A673 (cell line): ENCODE measurements at regions not wholly inside any gene's neighbourhood (a gene's known extent, or its start where the extent isn't known, plus 50 kb on each side); places are given as distances from the start of the nearest gene placed in this dataset.

Source experiments
- BruUV-seq: library from RNA; stranded (reverse); fragments of 400-500 nt; replicated peaks from 2 replicates; lab custom pipeline; 2021; lab: Mats Ljungman, UMichigan
- CTCF ChIA-PET: fragments of 300-600 bp; sonication (Branson Sonifier 250); formaldehyde crosslinking; loops from one replicate; lab custom pipeline; 2022; ENCODE audit warnings: antibody characterized with exemption; lab: Charles Lee
- POLR2A ChIA-PET: fragments of 300-600 bp; sonication (Branson Sonifier 250); formaldehyde crosslinking; loops from one replicate; lab custom pipeline; 2022; ENCODE audit warnings: antibody characterized with exemption; ENCODE audit not compliant: low non-redundant PET; lab: Charles Lee
- DNase-seq: peaks from one replicate; pipeline ENCODE4 v3.0.0-alpha.2; 2015; ENCODE audit warnings: low spot score
- H3K27ac ChIP-seq: fragments of 200-600 bp; sonication (generic); 2 replicates; pipeline ENCODE4 v1.5.1; 2016; ENCODE audit warnings: mixed run types, low read depth, mild to moderate bottlenecking, mixed read lengths, antibody characterized with exemption, low read length; ENCODE audit not compliant: poor library complexity, severe bottlenecking
- H3K27me3 ChIP-seq: fragments of 200-600 bp; sonication (generic); replicated peaks from 2 replicates; pipeline ENCODE4 v1.6.1; 2017; ENCODE audit warnings: mixed run types, low read depth, mild to moderate bottlenecking, mixed read lengths, antibody characterized with exemption, low read length; ENCODE audit not compliant: insufficient read depth, poor library complexity
- H3K36me3 ChIP-seq: fragments of 200-600 bp; sonication (generic); 2 replicates; pipeline ENCODE4 v1.6.1; 2016; ENCODE audit warnings: mixed run types, mild to moderate bottlenecking, mixed read lengths, antibody characterized with exemption, low read length; ENCODE audit not compliant: insufficient read depth, poor library complexity, severe bottlenecking
- H3K4me1 ChIP-seq: fragments of 200-600 bp; sonication (generic); 2 replicates; pipeline ENCODE4 v1.6.1; 2017; ENCODE audit warnings: mixed run types, mild to moderate bottlenecking, mixed read lengths, antibody characterized with exemption, low read length; ENCODE audit not compliant: insufficient read depth, poor library complexity, severe bottlenecking
- H3K4me3 ChIP-seq: fragments of 200-600 bp; sonication (generic); 2 replicates; pipeline ENCODE4 v1.5.1; 2016; ENCODE audit warnings: low read depth, mixed run types, mild to moderate bottlenecking, mixed read lengths, low read length; ENCODE audit not compliant: poor library complexity, severe bottlenecking
- H3K9me3 ChIP-seq: fragments of 200-600 bp; sonication (generic); 2 replicates; pipeline ENCODE4 v1.6.1; 2016; ENCODE audit warnings: mixed run types, low read depth, mild to moderate bottlenecking, mixed read lengths, antibody characterized with exemption, low read length; ENCODE audit not compliant: poor library complexity, severe bottlenecking
- CTCF ChIP-seq: fragments of 300-800, 200-600 bp; sonication (generic); conservative IDR thresholded peaks from 2 replicates; pipeline ENCODE4 v1.5.1; 2017; ENCODE audit warnings: low read depth, mild to moderate bottlenecking, antibody characterized with exemption, low read length, moderate library complexity, mixed read lengths
- EZH2 ChIP-seq: fragments of 200-600 bp; sonication (generic); IDR thresholded peaks from 2 replicates; pipeline ENCODE4 v1.6.1; 2017; ENCODE audit warnings: borderline replicate concordance, low read depth, mild to moderate bottlenecking, mixed read lengths, antibody characterized with exemption, low read length; ENCODE audit not compliant: poor library complexity, severe bottlenecking
- intact Hi-C: fragments of 100-400 bp; cut with micrococcal nuclease; formaldehyde crosslinking; loops from one replicate; pipeline ENCODE4 v1.10.0; 2022; ENCODE audit not compliant: unreplicated experiment

- BruUV-seq = no TSS peak
- intact Hi-C loops = no loop called here
- Histone ChIP-seq H3K36me3 (no peaks in the 10 kb centered on the region), H3K27ac (no peak overlapping the region), H3K9me3 (no peaks in the 10 kb centered on the region), H3K27me3 (no peaks in the 10 kb centered on the region), H3K4me3 (no peak overlapping the region), H3K4me1 (no peaks in the 10 kb centered on the region)
- TF ChIP-seq CTCF (no peak), EZH2 (no peak)
- ChIA-PET CTCF (no interaction called here), POLR2A (no interaction called here)
- DNase-seq = peak; percentile 27
These were observed 338.1 kb downstream of the SLC4A3 start for GRCh38 chr2:219965287-219966194.

- TF ChIP-seq CTCF (no peak), EZH2 (no peak)
- intact Hi-C loops = no loop called here
- no peaks in the 10 kb centered on the region for H3K27me3 ChIP-seq
- H3K4me1 ChIP-seq = no peaks in the 10 kb centered on the region
- H3K4me3 ChIP-seq = no peak overlapping the region
- ChIA-PET CTCF (no interaction called here), POLR2A (no interaction called here)
- H3K9me3 ChIP-seq = no peaks in the 10 kb centered on the region
- no peak for DNase-seq
- H3K27ac ChIP-seq = no peak overlapping the region
- BruUV-seq = no TSS peak
- H3K36me3 ChIP-seq = no peaks in the 10 kb centered on the region
These were observed 340.1 kb downstream of the SLC4A3 start for GRCh38 chr2:219967247-219968245.

GRCh38 chr2:219968685-219969345, 341.4 kb downstream of the SLC4A3 start:
- no peak for TF ChIP-seq EZH2
- no peaks in the 10 kb centered on the region for H3K4me1 ChIP-seq
- no peak overlapping the region for H3K4me3 ChIP-seq
- DNase-seq = peak; percentile 17
- BruUV-seq = no TSS peak
- ChIA-PET POLR2A (no interaction called here), CTCF (interaction anchor here (0.6 kb wide), 1 partner anchor 280 kb away, joined by 3 read pairs; no protein-coding TSS in a partner anchor)
- H3K27me3 ChIP-seq = no peaks in the 10 kb centered on the region
- H3K27ac ChIP-seq = no peak overlapping the region
- intact Hi-C loops = no loop called here
- no peaks in the 10 kb centered on the region for H3K9me3 ChIP-seq
- no peaks in the 10 kb centered on the region for H3K36me3 ChIP-seq
